NCI-H146 treated with DMSO at 0.1 percent for 48 hours (cell line): ENCODE measurements at regions not wholly inside any gene's neighbourhood (a gene's known extent, or its start where the extent isn't known, plus 50 kb on each side); places are given as distances from the start of the nearest gene placed in this dataset.

Source experiments
- DNase-seq: peaks from one replicate; lab custom pipeline; 2025; ENCODE audit not compliant: unreplicated experiment; lab: John Stamatoyannopoulos, UW

- DNase-seq, result no peak
Measured at GRCh38 chr18:68435581-68435980, 279.3 kb downstream of the TMX3 start.

GRCh38 chr18:68431922-68432198 is 283.0 kb downstream of the TMX3 start:
- DNase-seq, result no peak

- DNase-seq, result no peak
Measured at GRCh38 chr18:68431111-68431921, 283.6 kb downstream of the TMX3 start.

- DNase-seq, result no peak
Measured at GRCh38 chr18:68429841-68430240, 285.1 kb downstream of the TMX3 start.

- no peak for DNase-seq
Measured at GRCh38 chr18:68429111-68429510, 285.8 kb downstream of the TMX3 start.

- DNase-seq, result no peak
Measured at GRCh38 chr18:68428661-68429060, 286.2 kb downstream of the TMX3 start.

- DNase-seq, result no peak
Measured at GRCh38 chr18:68427951-68428401, 286.9 kb downstream of the TMX3 start.

- no peak for DNase-seq
Measured at GRCh38 chr18:68426731-68427315, 288.1 kb downstream of the TMX3 start.

- no peak for DNase-seq
Measured at GRCh38 chr18:68418881-68419280, 296.0 kb downstream of the TMX3 start.

GRCh38 chr18:68418226-68418868 is 296.6 kb downstream of the TMX3 start:
- DNase-seq, result no peak

- no peak for DNase-seq
Measured at GRCh38 chr18:68417826-68418225, 297.1 kb downstream of the TMX3 start.

GRCh38 chr18:68417166-68417799 is 297.6 kb downstream of the TMX3 start:
- DNase-seq, result no peak

- DNase-seq, result no peak
Measured at GRCh38 chr18:68414407-68414806, 300.5 kb downstream of the TMX3 start.

- DNase-seq, result no peak
Measured at GRCh38 chr18:68409576-68409975, 305.3 kb downstream of the TMX3 start.

GRCh38 chr18:68406761-68407160 is 308.1 kb downstream of the TMX3 start:
- DNase-seq, result no peak

- DNase-seq, result no peak
Measured at GRCh38 chr18:68402784-68403183, 312.1 kb downstream of the TMX3 start.

GRCh38 chr18:68400889-68401288 is 314.0 kb downstream of the TMX3 start:
- DNase-seq, result no peak

GRCh38 chr18:68399721-68400120 is 315.2 kb downstream of the TMX3 start:
- no peak for DNase-seq

- DNase-seq, result no peak
Measured at GRCh38 chr18:68397241-68398035, 317.5 kb downstream of the TMX3 start.

GRCh38 chr18:68394705-68395104 is 320.2 kb downstream of the TMX3 start:
- DNase-seq, result no peak

GRCh38 chr18:68391801-68392200 is 323.1 kb downstream of the TMX3 start:
- no peak for DNase-seq
